GM23338 (cell line): ENCODE measurements at regions not wholly inside any gene's neighbourhood (a gene's known extent, or its start where the extent isn't known, plus 50 kb on each side); places are given as distances from the start of the nearest gene placed in this dataset.

Experiments used
- ATAC-seq: fragments of 200-7000 bp; cut with Tn5 transposase; 3 replicates; pipeline ENCODE4 v1.9.1; 2020
- DNase-seq: peaks from one replicate; pipeline ENCODE4 v3.0.0-alpha.2; 2015; ENCODE audit warnings: low spot score
- H2AFZ ChIP-seq: fragments of 200-600 bp; sonication (generic); 2 replicates; pipeline ENCODE4 v1.8.0; 2016; ENCODE audit warnings: antibody characterized with exemption, mild to moderate bottlenecking, moderate library complexity
- H3F3A ChIP-seq: fragments of 200-600 bp; sonication (generic); replicated peaks from 2 replicates; pipeline ENCODE4 v1.8.0; 2017; ENCODE audit warnings: antibody characterized with exemption, mixed run types, low read depth
- H3K27ac ChIP-seq: fragments of 200-600 bp; sonication (generic); 2 replicates; pipeline ENCODE4 v1.6.1; 2016; ENCODE audit warnings: low read depth
- H3K27me3 ChIP-seq: fragments of 200-600 bp; sonication (generic); 2 replicates; pipeline ENCODE4 v1.8.0; 2016; ENCODE audit warnings: mild to moderate bottlenecking, mixed run types, moderate library complexity; ENCODE audit not compliant: insufficient read depth
- H3K36me3 ChIP-seq: fragments of 200-600 bp; sonication (generic); 2 replicates; pipeline ENCODE4 v1.8.0; 2016; ENCODE audit warnings: mild to moderate bottlenecking; ENCODE audit not compliant: insufficient read depth
- H3K4me1 ChIP-seq: fragments of 200-600 bp; sonication (generic); 2 replicates; pipeline ENCODE4 v1.8.0; 2016; ENCODE audit warnings: mild to moderate bottlenecking, moderate library complexity; ENCODE audit not compliant: insufficient read depth
- H3K4me2 ChIP-seq: fragments of 200-600 bp; sonication (generic); 2 replicates; pipeline ENCODE4 v1.7.1; 2017; ENCODE audit warnings: mixed run types
- H3K4me3 ChIP-seq: fragments of 200-600 bp; sonication (generic); 2 replicates; pipeline ENCODE4 v1.6.1; 2016; ENCODE audit warnings: mixed run types
- H3K79me2 ChIP-seq: fragments of 200-600 bp; sonication (generic); replicated peaks from 2 replicates; pipeline ENCODE4 v1.8.0; 2017; ENCODE audit warnings: mild to moderate bottlenecking; ENCODE audit not compliant: insufficient read depth
- H3K9me2 ChIP-seq: fragments of 200-600 bp; sonication (generic); 2 replicates; pipeline ENCODE4 v1.8.0; 2017; ENCODE audit not compliant: insufficient read depth
- H4K20me1 ChIP-seq: fragments of 200-600 bp; sonication (generic); replicated peaks from 2 replicates; pipeline ENCODE4 v1.8.0; 2017; ENCODE audit warnings: mild to moderate bottlenecking; ENCODE audit not compliant: insufficient read depth
- H3K27ac Mint-ChIP-seq: 2 replicates; pipeline ENCODE4 v1.8.0; 2020; ENCODE audit warnings: inconsistent platforms, mild to moderate bottlenecking, moderate library complexity, mixed read lengths
- H3K27me3 Mint-ChIP-seq: 3 replicates; pipeline ENCODE4 v1.8.0; 2022; ENCODE audit warnings: low read depth, mild to moderate bottlenecking, moderate library complexity, mixed read lengths, inconsistent platforms; ENCODE audit not compliant: insufficient read depth, poor library complexity
- H3K36me3 Mint-ChIP-seq: 3 replicates; pipeline ENCODE4 v1.8.0; 2021; ENCODE audit warnings: low read depth, mild to moderate bottlenecking, inconsistent platforms, moderate library complexity, mixed read lengths
- H3K4me1 Mint-ChIP-seq: 3 replicates; pipeline ENCODE4 v1.8.0; 2020; ENCODE audit warnings: mild to moderate bottlenecking, inconsistent platforms, mixed read lengths
- H3K4me3 Mint-ChIP-seq: 3 replicates; pipeline ENCODE4 v1.8.0; 2021; ENCODE audit warnings: moderate library complexity, mild to moderate bottlenecking, inconsistent platforms, mixed read lengths
- H3K9me3 Mint-ChIP-seq: 3 replicates; pipeline ENCODE4 v1.8.0; 2020; ENCODE audit warnings: moderate library complexity, mild to moderate bottlenecking, inconsistent platforms, mixed read lengths
- CREB1 ChIP-seq: fragments of 250-450 bp; sonication (Bioruptor Pico); IDR thresholded peaks from 2 replicates; pipeline ENCODE4 v1.5.0; 2020; ENCODE audit warnings: low read depth, mild to moderate bottlenecking, moderate library complexity
- CTCF ChIP-seq, 2 experiments: fragments of 200-600 bp in 1 of 2; sonication (generic) in 1 of 2; conservative IDR thresholded peaks; 2 replicates each; pipeline versions ENCODE4 v1.5.1 to v1.6.1; 2016 to 2017; ENCODE audit warnings: antibody characterized with exemption in 2 of 2, low read depth in 2 of 2, mild to moderate bottlenecking in 2 of 2, moderate library complexity in 1 of 2
- ETS1 ChIP-seq: IDR thresholded peaks from 2 replicates; pipeline ENCODE4 v1.6.1; 2016; ENCODE audit warnings: antibody characterized with exemption
- EZH2 ChIP-seq: fragments of 200-600 bp; sonication (generic); IDR thresholded peaks from one replicate; pipeline ENCODE4 v1.8.0; 2017; ENCODE audit warnings: antibody characterized with exemption, mild to moderate bottlenecking, low read depth; ENCODE audit not compliant: unreplicated experiment
- EZH2phosphoT487 ChIP-seq: fragments of 200-600 bp; sonication (generic); IDR thresholded peaks from one replicate; pipeline ENCODE4 v1.8.1; 2018; ENCODE audit warnings: antibody characterized with exemption; ENCODE audit not compliant: unreplicated experiment
- JUNB ChIP-seq: IDR thresholded peaks from one replicate; pipeline ENCODE4 v1.6.1; 2016; ENCODE audit warnings: antibody characterized with exemption; ENCODE audit not compliant: unreplicated experiment
- NANOG ChIP-seq: IDR thresholded peaks from 2 replicates; pipeline ENCODE4 v1.6.1; 2016; ENCODE audit warnings: antibody characterized with exemption, borderline replicate concordance
- POLR2AphosphoS5 ChIP-seq: IDR thresholded peaks from 2 replicates; pipeline ENCODE4 v1.6.1; 2016; ENCODE audit warnings: antibody characterized with exemption, low read depth
- REST ChIP-seq: IDR thresholded peaks from one replicate; pipeline ENCODE4 v1.6.1; 2018; ENCODE audit warnings: antibody characterized with exemption; ENCODE audit not compliant: unreplicated experiment
- STAT1 ChIP-seq: IDR thresholded peaks from one replicate; pipeline ENCODE4 v1.6.1; 2016; ENCODE audit warnings: antibody characterized with exemption; ENCODE audit not compliant: unreplicated experiment
- ZNF114 ChIP-seq: fragments of 250-450 bp; sonication (Bioruptor Pico); IDR thresholded peaks from 2 replicates; pipeline ENCODE4 v1.5.0; 2020; ENCODE audit warnings: mild to moderate bottlenecking, moderate library complexity
- ZNF331 ChIP-seq: fragments of 250-450 bp; sonication (Bioruptor Pico); IDR thresholded peaks from 2 replicates; pipeline ENCODE4 v1.5.0; 2020; ENCODE audit warnings: low read depth, mild to moderate bottlenecking, moderate library complexity
- TF ChIP-seq, protein P1 (sequence below): fragments of 250-450 bp; sonication (Bioruptor Pico); IDR thresholded peaks from 2 replicates; pipeline ENCODE4 v1.5.0; 2020; ENCODE audit warnings: mild to moderate bottlenecking, moderate library complexity

GRCh38 chr2:198863655-198864054 lies 594.1 kb downstream of the SATB2 start:
- Histone ChIP-seq H4K20me1 (no peaks in the 10 kb centered on the region), H3K4me3 (no peak overlapping the region), H3K4me2 (no peak overlapping the region), H3K27ac (no peak overlapping the region), H3K9me2 (no peaks in the 10 kb centered on the region), H3F3A (no peaks in the 10 kb centered on the region), H3K4me1 (peaks cover 12% of the 10 kb centered on the region; the same call in 1 of the 2 replicates), H3K36me3 (peaks cover 10% of the 10 kb centered on the region; the same call in 1 of the 2 replicates), H2AFZ (no peak overlapping the region), H3K79me2 (no peaks in the 10 kb centered on the region), H3K27me3 (no peaks in the 10 kb centered on the region)
- TF ChIP-seq ZNF331 (CRISPR knock-in tag) (no peak), ETS1 (no peak), EZH2 (no peak), STAT1 (no peak), CTCF (conservative IDR thresholded peaks at IDR 0.05; ENCODE audit: low read depth in 2 of 2) (no peak), NANOG (no peak), CREB1 (no peak), POLR2AphosphoS5 (no peak), JUNB (no peak), ZNF114 (CRISPR knock-in tag) (no peak), REST (no peak), EZH2phosphoT487 (no peak)
- TF ChIP-seq, protein P1, sequence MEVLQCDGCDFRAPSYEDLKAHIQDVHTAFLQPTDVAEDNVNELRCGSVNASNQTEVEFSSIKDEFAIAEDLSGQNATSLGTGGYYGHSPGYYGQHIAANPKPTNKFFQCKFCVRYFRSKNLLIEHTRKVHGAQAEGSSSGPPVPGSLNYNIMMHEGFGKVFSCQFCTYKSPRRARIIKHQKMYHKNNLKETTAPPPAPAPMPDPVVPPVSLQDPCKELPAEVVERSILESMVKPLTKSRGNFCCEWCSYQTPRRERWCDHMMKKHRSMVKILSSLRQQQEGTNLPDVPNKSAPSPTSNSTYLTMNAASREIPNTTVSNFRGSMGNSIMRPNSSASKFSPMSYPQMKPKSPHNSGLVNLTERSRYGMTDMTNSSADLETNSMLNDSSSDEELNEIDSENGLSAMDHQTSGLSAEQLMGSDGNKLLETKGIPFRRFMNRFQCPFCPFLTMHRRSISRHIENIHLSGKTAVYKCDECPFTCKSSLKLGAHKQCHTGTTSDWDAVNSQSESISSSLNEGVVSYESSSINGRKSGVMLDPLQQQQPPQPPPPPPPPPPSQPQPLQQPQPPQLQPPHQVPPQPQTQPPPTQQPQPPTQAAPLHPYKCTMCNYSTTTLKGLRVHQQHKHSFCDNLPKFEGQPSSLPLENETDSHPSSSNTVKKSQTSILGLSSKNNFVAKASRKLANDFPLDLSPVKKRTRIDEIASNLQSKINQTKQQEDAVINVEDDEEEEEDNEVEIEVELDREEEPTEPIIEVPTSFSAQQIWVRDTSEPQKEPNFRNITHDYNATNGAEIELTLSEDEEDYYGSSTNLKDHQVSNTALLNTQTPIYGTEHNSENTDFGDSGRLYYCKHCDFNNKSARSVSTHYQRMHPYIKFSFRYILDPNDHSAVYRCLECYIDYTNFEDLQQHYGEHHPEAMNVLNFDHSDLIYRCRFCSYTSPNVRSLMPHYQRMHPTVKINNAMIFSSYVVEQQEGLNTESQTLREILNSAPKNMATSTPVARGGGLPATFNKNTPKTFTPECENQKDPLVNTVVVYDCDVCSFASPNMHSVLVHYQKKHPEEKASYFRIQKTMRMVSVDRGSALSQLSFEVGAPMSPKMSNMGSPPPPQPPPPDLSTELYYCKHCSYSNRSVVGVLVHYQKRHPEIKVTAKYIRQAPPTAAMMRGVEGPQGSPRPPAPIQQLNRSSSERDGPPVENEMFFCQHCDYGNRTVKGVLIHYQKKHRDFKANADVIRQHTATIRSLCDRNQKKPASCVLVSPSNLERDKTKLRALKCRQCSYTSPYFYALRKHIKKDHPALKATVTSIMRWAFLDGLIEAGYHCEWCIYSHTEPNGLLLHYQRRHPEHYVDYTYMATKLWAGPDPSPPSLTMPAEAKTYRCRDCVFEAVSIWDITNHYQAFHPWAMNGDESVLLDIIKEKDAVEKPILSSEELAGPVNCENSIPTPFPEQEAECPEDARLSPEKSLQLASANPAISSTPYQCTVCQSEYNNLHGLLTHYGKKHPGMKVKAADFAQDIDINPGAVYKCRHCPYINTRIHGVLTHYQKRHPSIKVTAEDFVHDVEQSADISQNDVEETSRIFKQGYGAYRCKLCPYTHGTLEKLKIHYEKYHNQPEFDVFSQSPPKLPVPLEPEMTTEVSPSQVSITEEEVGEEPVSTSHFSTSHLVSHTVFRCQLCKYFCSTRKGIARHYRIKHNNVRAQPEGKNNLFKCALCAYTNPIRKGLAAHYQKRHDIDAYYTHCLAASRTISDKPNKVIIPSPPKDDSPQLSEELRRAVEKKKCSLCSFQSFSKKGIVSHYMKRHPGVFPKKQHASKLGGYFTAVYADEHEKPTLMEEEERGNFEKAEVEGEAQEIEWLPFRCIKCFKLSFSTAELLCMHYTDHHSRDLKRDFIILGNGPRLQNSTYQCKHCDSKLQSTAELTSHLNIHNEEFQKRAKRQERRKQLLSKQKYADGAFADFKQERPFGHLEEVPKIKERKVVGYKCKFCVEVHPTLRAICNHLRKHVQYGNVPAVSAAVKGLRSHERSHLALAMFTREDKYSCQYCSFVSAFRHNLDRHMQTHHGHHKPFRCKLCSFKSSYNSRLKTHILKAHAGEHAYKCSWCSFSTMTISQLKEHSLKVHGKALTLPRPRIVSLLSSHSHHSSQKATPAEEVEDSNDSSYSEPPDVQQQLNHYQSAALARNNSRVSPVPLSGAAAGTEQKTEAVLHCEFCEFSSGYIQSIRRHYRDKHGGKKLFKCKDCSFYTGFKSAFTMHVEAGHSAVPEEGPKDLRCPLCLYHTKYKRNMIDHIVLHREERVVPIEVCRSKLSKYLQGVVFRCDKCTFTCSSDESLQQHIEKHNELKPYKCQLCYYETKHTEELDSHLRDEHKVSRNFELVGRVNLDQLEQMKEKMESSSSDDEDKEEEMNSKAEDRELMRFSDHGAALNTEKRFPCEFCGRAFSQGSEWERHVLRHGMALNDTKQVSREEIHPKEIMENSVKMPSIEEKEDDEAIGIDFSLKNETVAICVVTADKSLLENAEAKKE (CRISPR knock-in tag) = no peak
- Mint-ChIP-seq H3K9me3 (peaks cover 15% of the 10 kb centered on the region), H3K4me1 (peaks cover 14% of the 10 kb centered on the region), H3K4me3 (no peak overlapping the region), H3K36me3 (peaks cover 14% of the 10 kb centered on the region; the same call in 2 of the 3 replicates), H3K27me3 (peaks cover 2% of the 10 kb centered on the region), H3K27ac (no peak overlapping the region)
- ATAC-seq = no peak
- no peak for DNase-seq
